ENCODE measurements at regions not wholly inside any gene's neighbourhood (a gene's known extent, or its start where the extent isn't known, plus 50 kb on each side); places are given as distances from the start of the nearest gene placed in this dataset.
"Not testable (repeated sequence)": the region's sequence is repeated elsewhere in the genome, so short reads cannot be mapped to it uniquely, and the experiment has no call there.

GRCh38 chr3:18609187-18609586, 184.0 kb upstream of the SATB1 start:
- DNase-seq = no peak
- no peak for ATAC-seq
- intact Hi-C loops (cut with DNase I) = no loop called here

DNA sequence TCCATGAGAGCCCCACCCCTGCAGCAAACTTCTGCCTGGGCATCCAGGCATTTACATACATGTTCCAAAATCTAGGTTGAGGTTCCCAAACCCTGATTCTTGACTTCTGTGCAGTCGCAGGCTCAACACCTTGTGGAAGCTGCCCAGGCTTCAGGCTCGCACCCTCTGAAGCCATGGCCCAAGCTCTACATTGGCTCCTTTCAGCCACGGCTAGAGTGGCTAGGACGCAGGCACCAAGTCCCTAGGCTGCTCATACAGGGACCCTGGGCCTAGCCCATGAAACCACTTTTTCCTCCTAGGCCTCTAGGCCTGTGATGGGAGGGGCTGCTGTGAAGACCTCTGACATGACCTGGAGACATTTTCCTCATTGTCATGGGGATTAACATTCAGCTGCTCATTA, 172.8 kb upstream of the SATB1 start:
- no peak for DNase-seq
- no peak for ATAC-seq
- intact Hi-C loops (cut with DNase I) = no loop called here

DNA sequence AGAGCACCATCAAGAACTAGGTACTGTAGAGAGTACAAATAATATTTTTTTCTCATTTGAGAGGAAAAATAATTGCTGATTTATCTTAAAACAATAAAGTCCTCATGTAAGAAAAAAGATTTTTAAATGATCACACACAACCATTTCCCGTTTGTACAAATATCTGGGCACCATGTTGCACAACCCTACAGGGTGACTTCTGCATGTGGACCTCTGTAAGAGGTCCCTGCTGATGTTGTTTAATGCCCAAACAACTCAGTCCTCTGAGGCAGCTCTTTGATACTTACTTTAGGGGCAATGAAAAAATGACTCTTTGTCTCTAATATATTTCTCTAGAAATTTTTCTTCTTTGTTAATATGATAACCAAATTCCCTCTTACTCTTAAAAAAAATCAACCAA, 168.1 kb upstream of the SATB1 start:
- DNase-seq (no peak), ATAC-seq (no peak)
- intact Hi-C loops (cut with DNase I) = no loop called here

DNA sequence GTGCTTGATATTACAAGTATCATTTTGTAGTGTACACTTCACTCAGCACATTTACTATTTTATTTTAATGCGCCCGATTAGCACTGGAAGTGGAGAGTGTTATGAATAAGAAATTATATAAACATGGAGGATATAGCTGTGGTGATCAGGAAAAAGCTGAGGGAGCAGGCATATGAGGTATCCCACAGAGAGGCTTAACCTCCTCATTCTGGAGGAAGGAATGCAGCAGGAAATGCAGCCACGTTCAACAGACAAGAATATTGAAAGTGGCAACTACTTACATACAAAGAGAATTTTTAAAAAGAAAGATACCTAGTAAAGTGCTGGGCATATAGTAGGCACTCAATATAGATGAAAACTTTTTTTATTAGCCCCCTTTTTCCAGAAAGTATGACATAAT, 166.0 kb upstream of the SATB1 start:
- DNase-seq (no peak), ATAC-seq (no peak)
- intact Hi-C loops (cut with DNase I) = no loop called here

DNA sequence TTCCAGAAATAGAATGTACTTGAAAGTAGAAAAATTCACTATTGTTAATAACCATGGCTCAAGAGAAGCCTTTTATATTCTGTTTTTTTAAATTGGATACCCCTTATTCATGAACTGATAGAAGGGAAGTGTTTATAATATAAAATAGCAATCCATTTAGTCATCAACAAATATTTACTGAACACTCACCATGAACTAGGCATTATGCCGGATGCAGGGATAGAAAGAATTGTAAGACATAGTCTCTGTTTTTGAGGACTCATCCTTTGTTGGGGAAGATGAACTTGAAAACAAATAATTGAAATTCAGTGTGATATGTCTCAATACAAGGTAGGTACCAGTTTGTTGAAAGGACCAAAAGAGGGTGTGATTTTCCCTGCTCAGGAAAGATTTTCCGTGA, 160.9 kb upstream of the SATB1 start:
- ATAC-seq (no peak), DNase-seq (no peak)
- intact Hi-C loops (cut with DNase I) = no loop called here

GRCh38 chr3:18585004-18585968, 160.1 kb upstream of the SATB1 start:
- intact Hi-C loops (cut with DNase I) = no loop called here
- no peak for DNase-seq
- no peak for ATAC-seq

- ATAC-seq = no peak
- intact Hi-C loops (cut with DNase I) = no loop called here
- no peak for DNase-seq
Observed at GRCh38 chr3:18580268-18580667, 155.1 kb upstream of the SATB1 start.

- DNase-seq (no peak), ATAC-seq (no peak)
- intact Hi-C loops (cut with DNase I) = no loop called here
Observed at GRCh38 chr3:18579661-18580060, 154.5 kb upstream of the SATB1 start.

GRCh38 chr3:18575573-18575972, 150.4 kb upstream of the SATB1 start:
- DNase-seq (no peak), ATAC-seq (no peak)
- intact Hi-C loops (cut with DNase I) = no loop called here

- intact Hi-C loops (cut with DNase I) = no loop called here
- ATAC-seq = no peak
- DNase-seq = no peak
Observed at GRCh38 chr3:18572809-18573208, 147.7 kb upstream of the SATB1 start.

DNA sequence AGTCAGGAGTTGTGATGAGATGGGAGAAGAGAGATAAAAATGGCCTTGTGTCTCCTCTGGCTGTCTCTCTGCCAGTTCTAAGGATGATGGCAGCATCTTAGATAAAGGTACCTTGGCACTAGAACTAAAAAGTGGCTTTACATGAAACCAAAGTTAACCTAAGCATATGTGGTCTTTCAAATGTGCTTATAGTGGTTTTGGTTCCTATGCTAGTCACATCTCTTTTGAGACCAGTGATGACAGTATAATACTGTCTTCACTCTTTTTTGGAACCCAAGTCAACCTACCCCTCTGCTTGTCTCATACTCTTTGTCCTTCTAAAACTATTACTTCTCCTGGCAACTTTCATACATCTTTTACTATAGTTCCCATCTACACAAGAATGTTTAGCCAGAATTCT, 142.2 kb upstream of the SATB1 start:
- ATAC-seq = no peak
- intact Hi-C loops (cut with DNase I) = no loop called here

GRCh38 chr3:18562364-18563154, 137.4 kb upstream of the SATB1 start:
- DNase-seq (no peak), ATAC-seq (no peak)
- intact Hi-C loops (cut with DNase I) = no loop called here

More for the DNA sequence above, 142.2 kb upstream of the SATB1 start:
- DNase-seq = no peak

DNA sequence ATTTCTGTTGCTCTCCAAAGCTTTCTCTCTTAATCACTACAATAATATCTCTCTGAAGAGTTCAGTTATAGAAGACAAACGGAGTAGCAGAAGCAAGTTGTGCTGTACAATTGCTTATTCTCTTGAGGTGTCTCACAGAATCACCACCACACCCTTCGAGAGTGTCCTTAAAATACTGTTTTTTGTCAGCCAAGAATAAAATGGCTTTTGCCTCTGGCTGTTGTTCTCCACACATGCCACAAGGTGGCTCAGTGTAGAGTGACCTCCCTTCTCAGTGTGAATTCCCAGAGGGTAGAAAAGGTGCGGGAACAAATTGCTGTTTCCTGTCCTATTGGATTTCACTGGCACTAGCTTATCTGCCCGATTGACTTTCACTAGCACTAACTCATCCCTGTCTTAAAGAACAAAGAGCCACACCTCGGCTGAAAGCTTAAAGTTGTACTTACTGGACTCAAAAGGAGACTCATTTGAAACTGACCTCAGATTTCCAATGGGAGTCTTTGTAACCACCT, 134.2 kb upstream of the SATB1 start:
- DNase-seq (no peak), ATAC-seq (peak; percentile 38 to 59)
- intact Hi-C loops (cut with DNase I) = loop anchor here in 1 of 2 donors (5.0 kb wide), 2 partner anchors 428 to 473 kb away; no protein-coding TSS in a partner anchor

DNA sequence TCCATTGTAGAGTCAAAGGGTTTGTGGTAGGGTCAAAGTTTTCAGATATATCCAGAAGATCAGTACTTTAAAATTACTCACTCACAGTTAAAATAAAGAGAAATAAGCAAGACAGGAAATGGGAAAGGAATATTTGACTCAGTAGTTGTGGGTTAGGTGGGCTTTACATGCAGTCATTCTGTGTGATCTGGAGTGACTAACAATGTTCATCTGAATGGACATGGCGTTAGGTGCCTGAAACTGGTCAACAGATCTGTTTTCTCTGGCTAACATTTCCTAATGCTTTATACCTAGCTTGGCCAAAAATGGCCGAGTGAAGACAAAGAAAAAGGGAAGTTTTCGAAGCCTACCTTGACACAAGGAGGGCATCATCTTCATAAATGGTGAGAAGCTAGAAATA, 133.4 kb upstream of the SATB1 start:
- ATAC-seq (no peak), DNase-seq (no peak)
- intact Hi-C loops (cut with DNase I) = loop anchor here in 1 of 2 donors (5.0 kb wide), 2 partner anchors 429 to 474 kb away; no protein-coding TSS in a partner anchor

- ATAC-seq = no peak
Observed at GRCh38 chr3:18557216-18557615, 132.1 kb upstream of the SATB1 start.

GRCh38 chr3:18556503-18557135, 131.5 kb upstream of the SATB1 start:
- intact Hi-C loops (cut with DNase I) = loop anchor here in 1 of 2 donors (5.0 kb wide), 2 partner anchors 431 to 476 kb away; no protein-coding TSS in a partner anchor
- DNase-seq = no peak
- ATAC-seq = no peak

More at GRCh38 chr3:18557216-18557615, 132.1 kb upstream of the SATB1 start:
- intact Hi-C loops (cut with DNase I) = loop anchor here in 1 of 2 donors (5.0 kb wide), 2 partner anchors 430 to 475 kb away; no protein-coding TSS in a partner anchor
- DNase-seq = no peak

GRCh38 chr3:18556001-18556408, 130.9 kb upstream of the SATB1 start:
- intact Hi-C loops (cut with DNase I) = loop anchor here in 1 of 2 donors (5.0 kb wide), 2 partner anchors 431 to 476 kb away; no protein-coding TSS in a partner anchor
- DNase-seq (no peak), ATAC-seq (no peak)

GRCh38 chr3:18552579-18553105, 127.5 kb upstream of the SATB1 start:
- intact Hi-C loops (cut with DNase I); DNase-seq; ATAC-seq: not testable (repeated sequence)

GRCh38 chr3:18546632-18547031, 121.5 kb upstream of the SATB1 start:
- intact Hi-C loops (cut with DNase I) = no loop called here
- DNase-seq (no peak), ATAC-seq (no peak)

Measured in left cardiac atrium (tissue), 4 donors.